Suprapubic skin (tissue), 4 donors: ENCODE measurements at regions not wholly inside any gene's neighbourhood (a gene's known extent, or its start where the extent isn't known, plus 50 kb on each side); places are given as distances from the start of the nearest gene placed in this dataset.

Experiments
- DNase-seq, 2 donors: peaks; one replicate each; pipeline ENCODE4 v3.0.0-alpha.2; 2019; ENCODE audit warnings: low spot score in 2 of 2
- H3K27ac ChIP-seq: fragments of 200-600 bp; sonication (generic); one replicate; pipeline ENCODE4 v1.5.1; 2019
- H3K27me3 ChIP-seq: fragments of 200-600 bp; sonication (generic); one replicate; pipeline ENCODE4 v1.5.1; 2019
- H3K36me3 ChIP-seq: fragments of 200-600 bp; sonication (generic); one replicate; pipeline ENCODE4 v1.5.1; 2019
- H3K4me1 ChIP-seq: fragments of 200-600 bp; sonication (generic); one replicate; pipeline ENCODE4 v1.5.1; 2019
- H3K4me3 ChIP-seq: fragments of 200-600 bp; sonication (generic); one replicate; pipeline ENCODE4 v1.5.1; 2019; ENCODE audit warnings: mild to moderate bottlenecking
- H3K9me3 ChIP-seq: fragments of 200-600 bp; sonication (generic); one replicate; pipeline ENCODE4 v1.5.1; 2019
- CTCF ChIP-seq, 2 donors: fragments of 200-600 bp in 1 of 2; fragments of 450-650 bp in 1 of 2; sonication (generic) in 1 of 2; IDR thresholded peaks; one replicate each; pipeline ENCODE4 v1.5.1; 2016 to 2019; ENCODE audit warnings: antibody characterized with exemption in 2 of 2, mild to moderate bottlenecking in 1 of 2, moderate library complexity in 1 of 2
- EP300 ChIP-seq: sonication (generic); formaldehyde crosslinking; IDR thresholded peaks from one replicate; pipeline ENCODE4 v1.6.1; 2017; ENCODE audit warnings: antibody characterized with exemption
- POLR2A ChIP-seq, 2 donors: fragments of 450-650 bp; IDR thresholded peaks; one replicate each; pipeline ENCODE4 v1.6.1; 2017; ENCODE audit warnings: antibody characterized with exemption in 2 of 2, mild to moderate bottlenecking in 2 of 2, moderate library complexity in 2 of 2
- POLR2AphosphoS5 ChIP-seq, 3 donors: sonication (generic); formaldehyde crosslinking; IDR thresholded peaks; one replicate each; pipeline ENCODE4 v1.6.1; 2017; ENCODE audit warnings: antibody characterized with exemption in 3 of 3
- WGBS: methylation state at CpG from one replicate; pipeline ENCODE4 v1.1.5; 2018; 5-methylcytosine and 5-hydroxymethylcytosine counted together

GRCh38 chr4:27574743-27575142 lies 714.1 kb downstream of the STIM2 start:
- DNase-seq, result no peak
- H3K27ac ChIP-seq, result no peak overlapping the region
- H3K4me3 ChIP-seq, result no peak overlapping the region
- H3K9me3 ChIP-seq, result no peaks in the 10 kb centered on the region
- no peaks in the 10 kb centered on the region for H3K36me3 ChIP-seq
- no peaks in the 10 kb centered on the region for H3K4me1 ChIP-seq
- WGBS, result 88% methylated on average over 5 of the region's 5 CpGs
- no peaks in the 10 kb centered on the region for H3K27me3 ChIP-seq
- TF ChIP-seq CTCF (IDR thresholded peaks at IDR 0.05), result no peak
- TF ChIP-seq POLR2A (IDR thresholded peaks at IDR 0.05), result no peak
- no peak for TF ChIP-seq EP300
- TF ChIP-seq POLR2AphosphoS5 (IDR thresholded peaks at IDR 0.05), result no peak

GRCh38 chr4:27577951-27578350 lies 717.3 kb downstream of the STIM2 start:
- no peaks in the 10 kb centered on the region for H3K9me3 ChIP-seq
- TF ChIP-seq POLR2AphosphoS5 (IDR thresholded peaks at IDR 0.05), result no peak
- no peak for TF ChIP-seq CTCF (IDR thresholded peaks at IDR 0.05)
- TF ChIP-seq POLR2A (IDR thresholded peaks at IDR 0.05), result no peak
- TF ChIP-seq EP300, result no peak
- H3K27ac ChIP-seq, result no peak overlapping the region
- no peaks in the 10 kb centered on the region for H3K4me1 ChIP-seq
- no peak overlapping the region for H3K4me3 ChIP-seq
- H3K27me3 ChIP-seq, result no peaks in the 10 kb centered on the region
- 97% methylated on average over 2 of the region's 2 CpGs for WGBS
- no peaks in the 10 kb centered on the region for H3K36me3 ChIP-seq
- DNase-seq, result no peak

DNA sequence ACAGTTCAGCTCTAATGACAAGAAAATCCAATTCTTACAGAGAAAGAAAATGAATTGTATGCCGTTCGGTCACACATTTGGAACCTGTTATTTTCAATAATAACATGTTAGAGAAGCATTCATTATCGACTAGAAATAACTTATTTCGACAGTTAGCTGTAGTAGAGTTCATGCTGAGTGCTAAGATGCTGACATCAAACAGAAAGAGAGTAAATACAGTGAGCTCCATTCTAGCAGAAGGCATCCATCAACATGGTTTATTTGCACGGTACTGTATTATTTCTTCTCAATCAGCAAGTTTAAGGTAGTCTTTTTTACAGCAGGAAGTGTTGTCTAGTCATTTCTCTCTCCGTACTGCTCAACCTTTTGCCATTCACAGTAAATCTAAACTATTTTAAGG lies 732.1 kb downstream of the STIM2 start:
- Histone ChIP-seq H3K27me3 (no peaks in the 10 kb centered on the region), H3K4me1 (no peaks in the 10 kb centered on the region), H3K4me3 (no peak overlapping the region), H3K9me3 (no peaks in the 10 kb centered on the region), H3K27ac (no peak overlapping the region), H3K36me3 (no peaks in the 10 kb centered on the region)
- TF ChIP-seq POLR2AphosphoS5 (IDR thresholded peaks at IDR 0.05), result no peak
- TF ChIP-seq EP300, result no peak
- TF ChIP-seq CTCF (IDR thresholded peaks at IDR 0.05), result no peak
- TF ChIP-seq POLR2A (IDR thresholded peaks at IDR 0.05), result no peak
- 71% methylated on average over 6 of the region's 6 CpGs for WGBS
- DNase-seq, result no peak

- 53% methylated on average over 5 of the region's 5 CpGs for WGBS
- H3K36me3 ChIP-seq, result no peaks in the 10 kb centered on the region
- TF ChIP-seq POLR2A (IDR thresholded peaks at IDR 0.05), result no peak
- TF ChIP-seq EP300, result no peak
- TF ChIP-seq POLR2AphosphoS5 (IDR thresholded peaks at IDR 0.05), result no peak
- TF ChIP-seq CTCF (IDR thresholded peaks at IDR 0.05), result no peak
- DNase-seq, result no peak
- no peaks in the 10 kb centered on the region for H3K4me1 ChIP-seq
- no peaks in the 10 kb centered on the region for H3K9me3 ChIP-seq
- no peak overlapping the region for H3K4me3 ChIP-seq
- no peaks in the 10 kb centered on the region for H3K27me3 ChIP-seq
- no peak overlapping the region for H3K27ac ChIP-seq
Measured at GRCh38 chr4:27594922-27595321, 734.3 kb downstream of the STIM2 start.

- no peak for DNase-seq
- no peaks in the 10 kb centered on the region for H3K36me3 ChIP-seq
- no peaks in the 10 kb centered on the region for H3K9me3 ChIP-seq
- no peak for TF ChIP-seq POLR2A (IDR thresholded peaks at IDR 0.05)
- no peak overlapping the region for H3K27ac ChIP-seq
- H3K27me3 ChIP-seq, result no peaks in the 10 kb centered on the region
- H3K4me3 ChIP-seq, result no peak overlapping the region
- H3K4me1 ChIP-seq, result no peaks in the 10 kb centered on the region
- 50% methylated on average over 10 of the region's 10 CpGs for WGBS
Measured at GRCh38 chr4:27595571-27596360, 735.1 kb downstream of the STIM2 start.

GRCh38 chr4:27602172-27602571 lies 741.5 kb downstream of the STIM2 start:
- H3K27me3 ChIP-seq, result no peaks in the 10 kb centered on the region
- no peak for TF ChIP-seq POLR2AphosphoS5 (IDR thresholded peaks at IDR 0.05)
- TF ChIP-seq POLR2A (IDR thresholded peaks at IDR 0.05), result no peak
- no peak for TF ChIP-seq EP300
- no peak for TF ChIP-seq CTCF (IDR thresholded peaks at IDR 0.05)
- no peaks in the 10 kb centered on the region for H3K36me3 ChIP-seq
- H3K27ac ChIP-seq, result no peak overlapping the region
- no peak for DNase-seq
- H3K9me3 ChIP-seq, result no peaks in the 10 kb centered on the region
- no peaks in the 10 kb centered on the region for H3K4me1 ChIP-seq
- no peak overlapping the region for H3K4me3 ChIP-seq
